ENCODE measurements at regions not wholly inside any gene's neighbourhood (a gene's known extent, or its start where the extent isn't known, plus 50 kb on each side); places are given as distances from the start of the nearest gene placed in this dataset.

GRCh38 chr6:44682987-44683779, 295.7 kb downstream of the CDC5L start:
- POLR2A ChIA-PET = interaction anchor here (0.6 kb wide), 1 partner anchor 20 kb away, joined by 3 read pairs; no protein-coding TSS in a partner anchor
- Histone ChIP-seq H3K36me3 (ENCODE audit: control insufficient read depth, insufficient read depth, low read length) (no peaks in the 10 kb centered on the region), H3K9me3 (ENCODE audit: control insufficient read depth, insufficient read depth, low read depth, low read length) (no peaks in the 10 kb centered on the region), H3K27me3 (ENCODE audit: control insufficient read depth, insufficient read depth, low read length) (no peaks in the 10 kb centered on the region), H3K4me3 (ENCODE audit: low read depth in 2 of 2, low read length in 2 of 2) (no peak overlapping the region), H3K27ac (ENCODE audit: low read length) (no peak overlapping the region), H3K4me1 (ENCODE audit: control insufficient read depth, insufficient read depth, low read length) (no peaks in the 10 kb centered on the region)
- DNase-seq (ENCODE audit: low read depth, low spot score) = no peak
- ATAC-seq = no peak
- BruUV-seq (replicated peaks) = no TSS peak
- in situ Hi-C loops (cut with HindIII; ENCODE audit: low pct_unique_long_range_greater_than_20kb, low sequenced_read_pairs) (no loop called here), intact Hi-C loops (cut with micrococcal nuclease; ENCODE audit: unreplicated experiment) (no loop called here)
- CTCF ChIA-PET = no interaction called here
- no peak for TF ChIP-seq SIN3A (IDR thresholded peaks at IDR 0.05; ENCODE audit: borderline replicate concordance, insufficient read depth, low read depth, low read length)
- no peak for TF ChIP-seq TCF7L2 (IDR thresholded peaks at IDR 0.05; ENCODE audit: low read depth, low read length)
- no peak for TF ChIP-seq POLR2AphosphoS5 (IDR thresholded peaks at IDR 0.05; ENCODE audit: low read depth, low read length)
- no peak for TF ChIP-seq CTCF (IDR thresholded peaks at IDR 0.05)
- TF ChIP-seq REST (IDR thresholded peaks at IDR 0.05; ENCODE audit: insufficient read depth in 1 of 2, low read depth in 2 of 2, low read length in 1 of 2) = no peak

- no peak overlapping the region for H3K4me3 ChIP-seq (ENCODE audit: low read depth in 2 of 2, low read length in 2 of 2)
- no peaks in the 10 kb centered on the region for H3K27me3 ChIP-seq (ENCODE audit: control insufficient read depth, insufficient read depth, low read length)
- H3K9me3 ChIP-seq (ENCODE audit: control insufficient read depth, insufficient read depth, low read depth, low read length) = no peaks in the 10 kb centered on the region
- POLR2A ChIA-PET = no interaction called here
- in situ Hi-C loops (cut with HindIII; ENCODE audit: low pct_unique_long_range_greater_than_20kb, low sequenced_read_pairs) (no loop called here), intact Hi-C loops (cut with micrococcal nuclease; ENCODE audit: unreplicated experiment) (no loop called here)
- ATAC-seq (no peak), DNase-seq (ENCODE audit: low read depth, low spot score) (no peak)
- TF ChIP-seq SIN3A (IDR thresholded peaks at IDR 0.05; ENCODE audit: borderline replicate concordance, insufficient read depth, low read depth, low read length) (no peak), TCF7L2 (IDR thresholded peaks at IDR 0.05; ENCODE audit: low read depth, low read length) (no peak), REST (IDR thresholded peaks at IDR 0.05; ENCODE audit: insufficient read depth in 1 of 2, low read depth in 2 of 2, low read length in 1 of 2) (no peak), POLR2AphosphoS5 (IDR thresholded peaks at IDR 0.05; ENCODE audit: low read depth, low read length) (no peak), CTCF (IDR thresholded peaks at IDR 0.05) (no peak)
- no peaks in the 10 kb centered on the region for H3K36me3 ChIP-seq (ENCODE audit: control insufficient read depth, insufficient read depth, low read length)
- no TSS peak for BruUV-seq (replicated peaks)
- CTCF ChIA-PET = interaction anchor here (0.6 kb wide), 1 partner anchor 210 kb away, joined by 3 read pairs; no protein-coding TSS in a partner anchor
- H3K27ac ChIP-seq (ENCODE audit: low read length) = no peak overlapping the region
- no peaks in the 10 kb centered on the region for H3K4me1 ChIP-seq (ENCODE audit: control insufficient read depth, insufficient read depth, low read length)
Measured at GRCh38 chr6:44685213-44685612, 297.7 kb downstream of the CDC5L start.
